Stimulated activated CD4-positive, alpha-beta T cell treated with anti-CD3 and anti-CD28 coated beads, Interleukin-1b, Interleukin-23, amount 100 ng/mL, for 24 hours (primary cell): ENCODE measurements at regions not wholly inside any gene's neighbourhood (a gene's known extent, or its start where the extent isn't known, plus 50 kb on each side); places are given as distances from the start of the nearest gene placed in this dataset.

Experiments used
- DNase-seq, 4 experiments: peaks; one replicate each; pipeline ENCODE4 v3.0.0-alpha.2; 2020; ENCODE audit warnings: low read depth in 4 of 4, low spot score in 1 of 4

GRCh38 chr17:77481476-77482374, 341.0 kb downstream of the SEC14L1 start:
- DNase-seq = no peak

DNA sequence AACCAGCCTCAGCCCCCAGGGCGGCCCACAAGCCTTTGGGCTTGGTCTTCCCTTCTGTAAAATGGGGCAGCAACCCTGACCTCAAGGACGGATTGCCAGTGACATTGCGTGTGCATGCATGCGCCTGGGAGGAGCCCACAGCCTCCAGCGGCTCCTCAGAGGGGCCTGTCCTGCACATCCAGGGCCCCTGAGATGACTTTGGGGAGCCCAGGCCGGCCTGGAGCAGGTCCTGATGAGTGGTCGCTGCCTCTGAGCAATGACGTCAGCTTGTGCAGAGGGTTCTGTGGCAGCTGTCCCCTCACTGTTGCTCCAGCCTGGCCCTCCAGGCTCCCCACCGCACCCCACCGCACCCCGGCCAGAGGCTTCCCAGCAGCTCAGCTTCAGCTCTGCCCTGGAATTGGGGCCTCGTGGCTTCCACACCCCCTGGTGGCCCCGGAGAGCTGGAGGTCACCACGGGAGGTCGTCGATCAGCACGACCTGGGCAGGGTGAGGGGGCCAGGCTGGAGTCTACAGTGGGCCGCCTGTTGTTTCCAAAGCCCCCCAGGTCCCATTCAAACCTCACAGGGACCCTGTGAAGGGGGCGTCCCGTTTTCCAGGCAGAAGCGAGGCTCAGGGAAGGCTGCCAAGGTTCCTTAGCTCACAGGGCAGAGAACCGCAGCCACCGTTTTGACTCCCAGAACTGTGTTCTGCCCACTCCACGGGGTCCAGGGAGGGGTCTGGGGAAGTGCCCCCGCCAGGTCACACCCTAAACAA, 341.8 kb downstream of the SEC14L1 start:
- no peak for DNase-seq

DNA sequence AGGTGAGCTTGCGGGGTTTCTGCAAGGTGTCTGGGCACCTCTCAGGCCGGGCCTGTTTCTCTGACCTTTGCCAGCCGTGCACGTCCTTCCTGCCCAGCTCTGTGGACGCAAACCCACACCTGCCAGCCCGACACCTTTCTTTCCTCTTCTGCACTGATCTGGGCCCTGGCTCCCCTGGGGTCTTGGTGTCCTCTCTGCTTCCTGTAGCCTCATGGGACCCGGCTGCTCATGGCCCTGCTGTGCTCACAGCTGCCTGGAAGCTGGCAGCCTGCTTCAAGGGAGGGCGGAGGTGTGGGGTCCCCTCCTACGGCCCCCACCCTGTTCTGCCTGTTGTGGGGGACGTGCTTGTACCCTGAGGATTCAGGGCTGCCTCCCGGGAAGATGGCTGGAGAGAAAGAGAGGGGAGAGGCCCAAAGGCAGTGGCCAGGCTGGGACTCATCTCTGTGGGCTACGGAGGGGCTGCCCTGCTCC, 342.4 kb downstream of the SEC14L1 start:
- no peak for DNase-seq

GRCh38 chr17:77484111-77484510, 343.3 kb downstream of the SEC14L1 start:
- no peak for DNase-seq

- no peak for DNase-seq
Observed at GRCh38 chr17:77485089-77485833, 344.5 kb downstream of the SEC14L1 start.

DNA sequence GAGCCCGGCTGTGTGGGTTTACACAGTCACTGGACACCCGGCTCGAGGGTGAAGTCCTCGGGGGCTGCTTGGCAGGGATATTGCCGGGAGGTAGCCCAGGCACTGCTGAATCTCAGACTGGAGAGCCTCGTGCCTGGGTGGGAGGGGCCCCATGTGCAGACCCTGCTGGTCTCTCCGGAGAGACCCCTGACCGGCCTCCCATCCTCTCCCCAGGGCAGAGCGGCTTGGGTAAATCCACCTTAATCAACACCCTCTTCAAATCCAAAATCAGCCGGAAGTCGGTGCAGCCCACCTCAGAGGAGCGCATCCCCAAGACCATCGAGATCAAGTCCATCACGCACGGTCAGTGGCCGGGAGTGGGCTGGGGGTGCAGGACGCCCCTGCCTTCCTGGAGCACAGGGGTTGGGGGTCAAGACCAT, 346.5 kb downstream of the SEC14L1 start:
- no peak for DNase-seq

DNA sequence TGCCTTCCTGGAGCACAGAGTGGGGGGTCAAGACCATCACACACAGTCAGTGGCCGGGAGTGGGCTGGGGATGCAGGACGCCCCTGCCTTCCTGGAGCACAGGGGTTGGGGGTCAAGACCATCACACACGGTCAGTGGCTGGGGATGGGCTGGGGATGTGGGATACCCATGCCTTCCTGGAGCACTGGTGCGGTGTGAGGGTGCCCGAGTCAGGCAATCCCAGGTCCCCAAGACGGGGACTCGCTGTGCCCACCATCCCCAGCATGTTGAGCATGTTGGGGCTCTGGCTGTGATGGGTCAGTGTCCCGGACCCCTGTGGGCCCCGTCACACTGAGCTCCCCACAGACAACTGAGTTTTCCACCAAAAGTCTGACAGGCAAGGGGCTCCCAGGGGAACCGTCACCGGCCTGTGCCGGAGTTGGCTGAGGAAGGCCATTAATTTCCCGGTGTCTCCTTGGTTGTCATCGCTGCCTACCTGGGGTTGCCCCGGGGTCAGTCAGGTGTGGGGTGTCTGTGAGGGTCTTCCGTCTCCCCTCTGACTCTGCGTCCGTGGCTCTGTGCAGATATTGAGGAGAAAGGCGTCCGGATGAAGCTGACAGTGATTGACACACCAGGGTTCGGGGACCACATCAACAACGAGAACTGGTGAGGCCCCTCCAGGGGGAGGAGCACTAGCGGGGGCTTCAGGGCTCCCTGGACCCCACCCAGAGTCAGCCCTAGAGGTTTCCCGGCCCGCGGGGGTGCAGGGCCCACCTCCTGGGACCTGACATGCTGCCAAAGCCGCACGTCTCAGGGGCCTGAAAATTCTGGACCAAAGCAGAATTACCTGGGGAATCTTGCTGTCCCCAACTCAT, 347.1 kb downstream of the SEC14L1 start:
- DNase-seq = no peak

- DNase-seq = no peak
Observed at GRCh38 chr17:77488531-77489238, 347.9 kb downstream of the SEC14L1 start.

DNA sequence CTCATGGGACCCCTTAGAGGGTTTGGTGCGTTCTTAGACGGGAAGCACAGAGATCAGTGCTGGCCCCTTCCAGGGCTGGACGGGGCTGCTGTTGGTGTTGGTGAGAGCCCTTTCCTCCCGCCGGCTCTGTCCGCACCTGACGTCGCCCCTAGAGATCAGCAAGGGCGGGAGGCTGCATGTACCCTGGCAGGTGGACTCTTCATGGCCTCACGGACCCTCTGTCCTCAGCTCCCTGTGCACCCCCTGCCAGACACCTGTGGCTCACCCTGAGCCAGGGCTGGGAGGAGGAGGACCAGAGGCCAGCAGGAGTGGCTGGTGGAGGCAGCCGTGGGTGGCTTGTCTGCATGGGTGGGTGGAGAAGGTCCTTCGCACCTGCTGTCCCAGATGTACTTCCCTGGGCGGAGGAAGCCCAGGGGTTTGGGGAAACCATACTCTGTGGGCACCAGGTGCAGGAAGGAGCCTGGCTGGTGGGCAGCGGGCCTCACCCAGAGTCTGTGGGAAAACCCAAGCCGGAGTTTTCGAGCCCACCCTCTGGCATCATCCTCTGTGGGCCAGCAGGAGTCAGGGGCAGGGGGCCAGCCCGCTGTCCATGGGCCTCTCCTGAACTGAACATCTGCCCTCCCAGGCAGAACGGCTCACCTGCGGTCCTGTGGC, 348.6 kb downstream of the SEC14L1 start:
- DNase-seq = no peak

GRCh38 chr17:77489893-77490255, 349.1 kb downstream of the SEC14L1 start:
- no peak for DNase-seq

DNA sequence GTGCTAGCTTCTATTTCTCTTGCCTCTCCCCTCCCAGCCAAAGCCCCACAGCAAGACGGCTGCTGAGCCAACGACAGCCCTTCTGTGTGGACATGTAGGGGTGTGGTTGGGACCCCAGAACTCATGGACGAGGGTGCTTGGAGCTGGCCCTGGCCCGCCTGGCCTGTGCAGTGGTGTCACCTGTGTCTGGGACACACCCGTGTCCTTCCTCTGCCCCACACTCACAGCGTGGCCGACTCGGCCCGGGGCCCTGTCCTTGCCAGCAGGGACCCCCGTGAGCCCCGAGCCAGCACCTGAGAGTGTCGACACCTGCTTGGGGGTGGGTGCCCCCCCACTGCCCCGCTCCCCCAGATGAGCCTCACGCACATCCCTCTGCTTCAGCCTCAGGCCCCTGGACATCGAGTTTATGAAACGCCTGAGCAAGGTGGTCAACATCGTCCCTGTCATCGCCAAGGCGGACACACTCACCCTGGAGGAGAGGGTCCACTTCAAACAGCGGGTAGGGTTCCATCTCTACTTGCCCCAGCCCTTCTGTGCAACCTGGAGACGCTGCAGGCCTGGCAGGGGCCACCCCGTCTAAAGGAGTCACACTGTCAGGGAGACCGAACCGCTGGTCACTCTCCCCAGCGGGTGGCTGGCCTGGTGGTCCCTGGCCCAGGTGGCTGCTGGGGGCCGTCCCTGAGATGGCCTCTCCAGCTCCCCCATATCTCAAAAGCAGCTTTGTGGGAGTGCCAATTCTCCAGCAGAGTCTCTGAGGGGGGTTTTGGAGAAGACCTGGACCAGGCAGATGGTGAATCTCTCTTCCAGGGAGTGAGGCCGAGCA, 349.8 kb downstream of the SEC14L1 start:
- no peak for DNase-seq

- no peak for DNase-seq
Observed at GRCh38 chr17:77491921-77492445, 351.2 kb downstream of the SEC14L1 start.

DNA sequence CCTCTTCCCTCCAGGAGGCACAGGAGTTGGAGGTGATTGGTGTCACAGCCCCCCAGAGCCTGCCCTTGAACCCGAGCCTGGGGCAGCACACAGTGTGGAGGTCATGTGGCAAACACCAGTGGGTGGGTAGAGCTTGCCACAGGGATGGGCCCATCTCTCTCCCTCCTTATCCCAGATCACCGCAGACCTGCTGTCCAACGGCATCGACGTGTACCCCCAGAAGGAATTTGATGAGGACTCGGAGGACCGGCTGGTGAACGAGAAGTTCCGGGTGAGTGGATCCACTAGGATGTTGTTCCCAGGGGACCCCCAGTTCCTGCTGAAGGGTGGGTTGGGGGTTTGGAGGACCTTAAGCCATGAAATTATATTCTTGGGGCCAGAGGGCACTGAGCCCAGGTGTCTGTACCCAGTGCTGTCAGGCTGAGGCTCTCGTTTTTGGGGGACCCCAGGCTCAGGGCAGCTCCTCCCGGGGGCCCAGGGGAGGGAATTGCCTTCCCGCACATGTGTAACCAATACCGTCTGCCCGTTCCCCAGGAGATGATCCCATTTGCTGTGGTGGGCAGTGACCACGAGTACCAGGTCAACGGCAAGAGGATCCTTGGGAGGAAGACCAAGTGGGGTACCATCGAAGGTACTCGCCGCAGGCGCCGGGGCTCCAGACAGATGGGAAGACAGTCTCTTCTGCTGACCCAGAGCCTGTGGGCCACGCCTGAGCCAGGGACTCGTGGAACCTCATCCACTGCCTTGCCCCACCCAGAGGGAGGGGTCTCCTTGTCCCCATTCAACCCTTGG, 351.9 kb downstream of the SEC14L1 start:
- no peak for DNase-seq

DNA sequence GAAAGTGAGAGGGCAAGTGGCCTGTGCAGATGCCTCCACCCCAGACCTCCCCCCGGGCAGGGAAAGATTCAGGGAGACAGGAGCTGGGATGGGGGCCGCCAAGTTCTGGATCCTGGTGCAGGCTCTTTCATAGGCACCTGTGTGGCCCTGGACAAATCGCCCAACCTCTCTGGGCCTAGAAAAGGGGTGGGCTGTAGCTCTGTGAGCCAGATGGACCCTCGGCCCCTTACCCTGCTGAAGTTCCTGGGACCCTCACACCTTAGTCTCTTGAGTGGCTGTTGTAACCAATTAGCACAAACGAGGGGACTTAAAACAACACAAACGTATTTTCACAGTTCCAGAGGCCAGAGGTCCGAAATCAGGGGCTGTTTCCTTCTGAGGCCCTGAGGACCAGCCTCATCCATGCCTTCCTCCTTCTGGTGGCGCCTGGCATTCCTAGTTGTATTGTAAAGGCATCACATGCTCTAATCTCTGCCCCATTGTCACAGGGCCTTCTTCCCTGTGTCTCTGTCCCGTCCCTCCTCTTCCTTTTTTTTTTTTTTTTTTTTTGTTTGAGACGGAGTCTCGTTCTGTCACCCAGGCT, 352.6 kb downstream of the SEC14L1 start:
- DNase-seq = no peak

DNA sequence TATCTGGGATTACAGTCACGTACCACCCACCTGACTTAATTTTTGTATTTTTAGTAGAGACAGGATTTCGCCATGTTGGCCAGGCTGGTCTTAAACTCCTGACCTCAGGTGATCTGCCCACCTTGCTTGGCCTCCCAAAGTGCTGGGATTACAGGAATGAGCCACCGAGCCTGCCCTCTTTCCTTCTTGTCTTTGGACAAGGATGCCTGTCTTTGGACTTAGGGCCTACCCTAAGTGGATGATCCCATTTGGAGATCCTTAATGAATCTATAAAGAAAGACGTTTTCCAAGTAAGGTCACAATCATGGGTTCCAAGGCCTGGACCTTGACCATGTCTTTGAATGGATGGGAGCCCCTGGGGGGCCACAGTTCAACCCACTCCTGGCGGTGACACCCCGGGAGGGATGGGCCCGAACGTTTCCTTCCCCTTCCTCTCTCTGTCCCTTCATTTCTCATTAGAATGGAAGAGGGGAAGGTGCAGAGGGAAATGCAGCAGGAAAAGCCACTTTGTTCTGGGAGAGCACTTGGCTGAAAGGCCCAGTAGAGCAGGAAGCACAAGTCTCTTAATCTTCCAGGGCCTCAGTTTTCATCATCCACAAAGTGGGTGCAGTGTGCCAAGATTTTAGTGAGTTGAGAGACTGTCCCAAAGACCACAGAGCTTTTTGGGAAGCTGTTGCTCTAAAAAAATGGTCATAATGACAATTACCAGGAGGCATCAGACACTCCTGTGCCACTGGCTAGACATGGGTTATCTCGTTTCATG, 353.3 kb downstream of the SEC14L1 start:
- DNase-seq = no peak

DNA sequence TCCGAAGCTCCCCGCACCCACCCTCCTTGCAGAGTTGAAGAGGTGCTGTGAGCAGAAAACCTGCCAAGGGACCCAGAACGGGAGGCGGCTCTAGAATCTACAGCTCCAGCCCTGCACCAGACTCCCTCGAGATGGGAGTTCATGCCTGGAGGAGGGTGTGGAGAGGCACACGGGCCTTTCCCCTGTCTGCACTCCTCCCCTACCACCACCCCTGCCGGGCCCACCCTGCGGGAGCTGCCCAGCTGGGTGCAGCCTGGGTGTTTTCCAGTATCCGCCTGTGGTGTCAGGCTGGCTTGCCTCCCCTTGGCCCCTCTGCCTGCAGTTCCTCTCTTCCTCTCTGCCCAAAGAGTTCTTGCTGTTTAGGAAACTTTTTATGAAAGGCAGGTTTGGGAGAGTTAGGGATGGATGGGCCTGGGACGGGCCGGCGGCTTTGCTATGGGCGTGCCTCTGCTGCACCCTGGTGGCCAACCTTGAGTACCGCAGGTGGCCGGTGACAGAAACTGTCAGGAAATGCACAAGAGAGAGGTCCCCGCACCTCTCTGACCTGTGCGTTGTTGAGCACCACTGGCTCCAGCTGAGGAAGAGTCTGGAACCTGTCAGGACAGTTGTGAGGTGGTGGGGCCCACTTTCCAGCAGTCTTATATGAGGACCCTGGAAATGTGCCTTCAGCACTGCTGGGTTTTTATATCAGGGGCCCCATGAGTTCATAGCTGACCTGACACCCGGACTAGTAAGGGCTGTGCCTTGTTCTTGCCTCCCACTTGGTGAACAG, 354.1 kb downstream of the SEC14L1 start:
- DNase-seq = peak; percentile 53 to 67 (median 58)
